Hepatocyte (in vitro differentiated cells): ENCODE measurements at regions not wholly inside any gene's neighbourhood (a gene's known extent, or its start where the extent isn't known, plus 50 kb on each side); places are given as distances from the start of the nearest gene placed in this dataset.

Experiments used
- EZH2 ChIP-seq: fragments of 200-600 bp; sonication (generic); IDR thresholded peaks from 2 replicates; pipeline ENCODE4 v1.6.1; 2016; ENCODE audit warnings: antibody characterized with exemption, mild to moderate bottlenecking, borderline replicate concordance
- EZH2phosphoT487 ChIP-seq: fragments of 200-600 bp; sonication (generic); IDR thresholded peaks from one replicate; pipeline ENCODE4 v1.6.1; 2018; ENCODE audit warnings: antibody characterized with exemption, mild to moderate bottlenecking, low read depth, moderate library complexity; ENCODE audit not compliant: unreplicated experiment, severe bottlenecking
- TF ChIP-seq, protein P1 (sequence below): fragments of 200-600 bp; sonication (generic); IDR thresholded peaks from 2 replicates; pipeline ENCODE4 v1.5.1; 2016; ENCODE audit warnings: antibody characterized with exemption, mild to moderate bottlenecking; ENCODE audit not compliant: poor library complexity

DNA sequence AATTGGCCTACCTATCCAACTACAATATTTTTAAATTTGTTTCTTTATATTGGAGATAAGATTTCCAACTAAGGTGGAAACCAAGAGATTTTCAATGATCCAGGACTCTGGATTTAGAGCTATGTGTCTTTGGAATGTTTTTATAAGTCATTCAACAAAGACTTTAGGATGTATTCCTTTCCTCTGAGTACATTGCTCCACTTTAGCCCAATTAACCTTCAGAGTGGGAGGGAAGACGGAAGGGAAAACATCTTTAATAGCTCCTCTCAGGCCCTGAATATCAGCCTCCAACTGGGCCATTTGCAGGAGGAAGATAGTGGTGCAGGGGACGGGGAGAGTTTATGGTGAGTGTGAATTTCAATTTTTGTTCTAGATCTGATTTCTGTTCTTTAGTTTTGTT is 239.2 kb downstream of the PIK3R1 start:
- TF ChIP-seq, protein P1, sequence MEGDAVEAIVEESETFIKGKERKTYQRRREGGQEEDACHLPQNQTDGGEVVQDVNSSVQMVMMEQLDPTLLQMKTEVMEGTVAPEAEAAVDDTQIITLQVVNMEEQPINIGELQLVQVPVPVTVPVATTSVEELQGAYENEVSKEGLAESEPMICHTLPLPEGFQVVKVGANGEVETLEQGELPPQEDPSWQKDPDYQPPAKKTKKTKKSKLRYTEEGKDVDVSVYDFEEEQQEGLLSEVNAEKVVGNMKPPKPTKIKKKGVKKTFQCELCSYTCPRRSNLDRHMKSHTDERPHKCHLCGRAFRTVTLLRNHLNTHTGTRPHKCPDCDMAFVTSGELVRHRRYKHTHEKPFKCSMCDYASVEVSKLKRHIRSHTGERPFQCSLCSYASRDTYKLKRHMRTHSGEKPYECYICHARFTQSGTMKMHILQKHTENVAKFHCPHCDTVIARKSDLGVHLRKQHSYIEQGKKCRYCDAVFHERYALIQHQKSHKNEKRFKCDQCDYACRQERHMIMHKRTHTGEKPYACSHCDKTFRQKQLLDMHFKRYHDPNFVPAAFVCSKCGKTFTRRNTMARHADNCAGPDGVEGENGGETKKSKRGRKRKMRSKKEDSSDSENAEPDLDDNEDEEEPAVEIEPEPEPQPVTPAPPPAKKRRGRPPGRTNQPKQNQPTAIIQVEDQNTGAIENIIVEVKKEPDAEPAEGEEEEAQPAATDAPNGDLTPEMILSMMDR, result no peak
- TF ChIP-seq EZH2 (no peak), EZH2phosphoT487 (no peak)
